ENCODE measurements at regions not wholly inside any gene's neighbourhood (a gene's known extent, or its start where the extent isn't known, plus 50 kb on each side); places are given as distances from the start of the nearest gene placed in this dataset.
"Not testable (repeated sequence)": the region's sequence is repeated elsewhere in the genome, so short reads cannot be mapped to it uniquely, and the experiment has no call there.

- DNase-seq: peak; percentile 22 to 45
Measured at GRCh38 chr15:32536507-32537172, 56.6 kb upstream of the GOLGA8N start.

- DNase-seq: not testable (repeated sequence)
Measured at GRCh38 chr15:32536057-32536493, 57.2 kb upstream of the GOLGA8N start.

GRCh38 chr15:32535150-32535898 is 57.9 kb upstream of the GOLGA8N start:
- DNase-seq: not testable (repeated sequence)

GRCh38 chr15:32522900-32523299 is 67.5 kb upstream of the GOLGA8O start:
- not testable (repeated sequence) for DNase-seq

GRCh38 chr15:32522421-32522820 is 67.0 kb upstream of the GOLGA8O start:
- not testable (repeated sequence) for DNase-seq

GRCh38 chr15:32518976-32519375 is 63.5 kb upstream of the GOLGA8O start:
- DNase-seq: not testable (repeated sequence)

- DNase-seq: not testable (repeated sequence)
Measured at GRCh38 chr15:32518013-32518412, 62.6 kb upstream of the GOLGA8O start.

- not testable (repeated sequence) for DNase-seq
Measured at GRCh38 chr15:32516954-32517353, 61.5 kb upstream of the GOLGA8O start.

GRCh38 chr15:32513378-32513777 is 57.9 kb upstream of the GOLGA8O start:
- not testable (repeated sequence) for DNase-seq

GRCh38 chr15:32510027-32510426 is 54.6 kb upstream of the GOLGA8O start:
- not testable (repeated sequence) for DNase-seq

- not testable (repeated sequence) for DNase-seq
Measured at GRCh38 chr15:32508081-32508480, 52.6 kb upstream of the GOLGA8O start.

GRCh38 chr15:32506787-32507186 is 51.4 kb upstream of the GOLGA8O start:
- not testable (repeated sequence) for DNase-seq

- DNase-seq: not testable (repeated sequence)
Measured at GRCh38 chr15:32505633-32506032, 50.2 kb upstream of the GOLGA8O start.
